WTC11 (cell line): ENCODE measurements at regions not wholly inside any gene's neighbourhood (a gene's known extent, or its start where the extent isn't known, plus 50 kb on each side); places are given as distances from the start of the nearest gene placed in this dataset.

Experiments
- ATAC-seq: fragments of 200-7000 bp; cut with Tn5 transposase; 2 replicates; pipeline ENCODE4 v1.10.0; 2021; ENCODE audit warnings: mild to moderate bottlenecking, moderate library complexity
- CTCF ChIA-PET: fragments of 300-600 bp; sonication (Branson Sonifier 250); formaldehyde crosslinking; loops from one replicate; lab custom pipeline; 2021; ENCODE audit warnings: antibody characterized with exemption; lab: Charles Lee
- POLR2A ChIA-PET: fragments of 350-600 bp; sonication (Branson Sonifier 250); formaldehyde crosslinking; loops from one replicate; lab custom pipeline; 2021; ENCODE audit warnings: antibody characterized with exemption; lab: Charles Lee
- DNase-seq: peaks from one replicate; pipeline ENCODE4 v3.0.0; 2021; ENCODE audit warnings: low spot score
- H3K27ac Mint-ChIP-seq: 2 replicates; pipeline ENCODE4 v1.8.0; 2021; ENCODE audit warnings: mixed read lengths
- H3K27me3 Mint-ChIP-seq: 2 replicates; pipeline ENCODE4 v1.8.0; 2021; ENCODE audit warnings: low read depth, mild to moderate bottlenecking, moderate library complexity, mixed read lengths
- H3K36me3 Mint-ChIP-seq: 2 replicates; pipeline ENCODE4 v1.8.0; 2021; ENCODE audit warnings: mixed read lengths
- H3K4me1 Mint-ChIP-seq: 2 replicates; pipeline ENCODE4 v1.8.0; 2022; ENCODE audit warnings: mixed read lengths
- H3K4me3 Mint-ChIP-seq: 2 replicates; pipeline ENCODE4 v1.8.0; 2021; ENCODE audit warnings: mild to moderate bottlenecking, moderate library complexity, mixed read lengths
- H3K9me3 Mint-ChIP-seq: 2 replicates; pipeline ENCODE4 v1.8.0; 2021; ENCODE audit warnings: mixed read lengths
- ARID4B ChIP-seq: sonication (generic); formaldehyde crosslinking; IDR thresholded peaks from 2 replicates; pipeline ENCODE4 v1.8.0; 2023; ENCODE audit warnings: missing genetic modification reagents, mild to moderate bottlenecking, borderline replicate concordance
- CREB1 ChIP-seq: sonication (generic); formaldehyde crosslinking; IDR thresholded peaks from 2 replicates; pipeline ENCODE4 v1.8.0; 2023; ENCODE audit warnings: mild to moderate bottlenecking, missing genetic modification reagents
- ELF4 ChIP-seq: sonication (generic); formaldehyde crosslinking; IDR thresholded peaks from 2 replicates; pipeline ENCODE4 v1.8.1; 2022; ENCODE audit warnings: low read depth, mild to moderate bottlenecking, moderate library complexity, missing genetic modification reagents
- HMGXB4 ChIP-seq: sonication (generic); formaldehyde crosslinking; IDR thresholded peaks from 2 replicates; pipeline ENCODE4 v1.8.1; 2023; ENCODE audit warnings: mild to moderate bottlenecking, moderate library complexity, missing genetic modification reagents
- MYBL2 ChIP-seq: sonication (generic); formaldehyde crosslinking; IDR thresholded peaks from 2 replicates; pipeline ENCODE4 v1.8.1; 2023; ENCODE audit warnings: mild to moderate bottlenecking, moderate library complexity, missing genetic modification reagents
- NR3C1 ChIP-seq: sonication (generic); formaldehyde crosslinking; conservative IDR thresholded peaks from 2 replicates; pipeline ENCODE4 v1.8.1; 2023; ENCODE audit warnings: low read depth, mild to moderate bottlenecking, missing genetic modification reagents
- PRDM15 ChIP-seq: sonication (generic); formaldehyde crosslinking; IDR thresholded peaks from 2 replicates; pipeline ENCODE4 v1.8.0; 2022; ENCODE audit warnings: missing genetic modification reagents
- RELA ChIP-seq: sonication (generic); formaldehyde crosslinking; IDR thresholded peaks from 2 replicates; pipeline ENCODE4 v1.8.1; 2022; ENCODE audit warnings: missing genetic modification reagents, mild to moderate bottlenecking, borderline replicate concordance
- SMAD3 ChIP-seq: sonication (generic); formaldehyde crosslinking; IDR thresholded peaks from 2 replicates; pipeline ENCODE4 v1.8.0; 2022; ENCODE audit warnings: missing genetic modification reagents, mild to moderate bottlenecking, borderline replicate concordance
- TF ChIP-seq, protein P1 (sequence below): sonication (generic); formaldehyde crosslinking; conservative IDR thresholded peaks from 2 replicates; pipeline ENCODE4 v1.8.1; 2023; ENCODE audit warnings: mild to moderate bottlenecking, low read depth, missing genetic modification reagents, moderate library complexity
- TF ChIP-seq, protein P2 (sequence below): fragments of 250-450 bp; sonication (Bioruptor Pico); conservative IDR thresholded peaks from 2 replicates; pipeline ENCODE4 v1.9.0; 2021; ENCODE audit warnings: mild to moderate bottlenecking
- TF ChIP-seq, protein P3 (sequence below): sonication (generic); formaldehyde crosslinking; IDR thresholded peaks from 2 replicates; pipeline ENCODE4 v1.8.0; 2022; ENCODE audit warnings: mild to moderate bottlenecking, missing genetic modification reagents
- TF ChIP-seq, protein P4 (sequence below): sonication (generic); formaldehyde crosslinking; IDR thresholded peaks from 2 replicates; pipeline ENCODE4 v1.8.1; 2022; ENCODE audit warnings: low read depth, mild to moderate bottlenecking, moderate library complexity, missing genetic modification reagents, borderline replicate concordance

DNA sequence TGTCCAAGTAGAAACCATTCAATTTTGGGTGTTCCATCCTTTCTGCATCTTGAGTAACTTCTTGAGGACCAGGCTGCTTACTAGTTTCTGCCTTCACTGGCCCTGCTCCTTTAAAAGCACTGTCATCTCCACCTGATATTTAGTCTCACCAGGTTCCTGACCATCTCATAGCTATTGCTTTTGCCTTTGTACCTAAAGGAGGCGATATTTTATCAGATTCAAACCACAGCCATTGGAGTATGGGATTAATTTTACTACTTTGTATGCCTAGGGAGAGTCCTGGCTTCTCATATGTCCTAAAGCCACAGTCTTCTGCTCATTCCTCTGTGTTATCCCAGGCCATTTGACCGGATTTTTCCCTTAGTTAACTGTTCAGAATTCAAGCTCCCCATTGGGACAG lies 51.8 kb upstream of the RFX7 start (continued):
- TF ChIP-seq HMGXB4 (CRISPR knock-in tag) (no peak), ARID4B (no peak), NR3C1 (CRISPR knock-in tag) (no peak)
- TF ChIP-seq, all 79 proteins: peak for 0

- no peak overlapping the region for H3K4me3 Mint-ChIP-seq
- ChIA-PET POLR2A (no interaction called here), CTCF (interaction anchor here (1.1 kb wide), 1 partner anchor 8 kb away, joined by 3 read pairs; no protein-coding TSS in a partner anchor)
- H3K27me3 Mint-ChIP-seq, result no peaks in the 10 kb centered on the region
- TF ChIP-seq RELA (CRISPR knock-in tag) (no peak), MYBL2 (CRISPR knock-in tag) (no peak), CREB1 (CRISPR knock-in tag) (no peak), ELF4 (no peak), PRDM15 (CRISPR knock-in tag) (no peak), SMAD3 (CRISPR knock-in tag) (no peak)
- TF ChIP-seq, protein P1, sequence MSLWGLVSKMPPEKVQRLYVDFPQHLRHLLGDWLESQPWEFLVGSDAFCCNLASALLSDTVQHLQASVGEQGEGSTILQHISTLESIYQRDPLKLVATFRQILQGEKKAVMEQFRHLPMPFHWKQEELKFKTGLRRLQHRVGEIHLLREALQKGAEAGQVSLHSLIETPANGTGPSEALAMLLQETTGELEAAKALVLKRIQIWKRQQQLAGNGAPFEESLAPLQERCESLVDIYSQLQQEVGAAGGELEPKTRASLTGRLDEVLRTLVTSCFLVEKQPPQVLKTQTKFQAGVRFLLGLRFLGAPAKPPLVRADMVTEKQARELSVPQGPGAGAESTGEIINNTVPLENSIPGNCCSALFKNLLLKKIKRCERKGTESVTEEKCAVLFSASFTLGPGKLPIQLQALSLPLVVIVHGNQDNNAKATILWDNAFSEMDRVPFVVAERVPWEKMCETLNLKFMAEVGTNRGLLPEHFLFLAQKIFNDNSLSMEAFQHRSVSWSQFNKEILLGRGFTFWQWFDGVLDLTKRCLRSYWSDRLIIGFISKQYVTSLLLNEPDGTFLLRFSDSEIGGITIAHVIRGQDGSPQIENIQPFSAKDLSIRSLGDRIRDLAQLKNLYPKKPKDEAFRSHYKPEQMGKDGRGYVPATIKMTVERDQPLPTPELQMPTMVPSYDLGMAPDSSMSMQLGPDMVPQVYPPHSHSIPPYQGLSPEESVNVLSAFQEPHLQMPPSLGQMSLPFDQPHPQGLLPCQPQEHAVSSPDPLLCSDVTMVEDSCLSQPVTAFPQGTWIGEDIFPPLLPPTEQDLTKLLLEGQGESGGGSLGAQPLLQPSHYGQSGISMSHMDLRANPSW, result no peak
- TF ChIP-seq, protein P2, sequence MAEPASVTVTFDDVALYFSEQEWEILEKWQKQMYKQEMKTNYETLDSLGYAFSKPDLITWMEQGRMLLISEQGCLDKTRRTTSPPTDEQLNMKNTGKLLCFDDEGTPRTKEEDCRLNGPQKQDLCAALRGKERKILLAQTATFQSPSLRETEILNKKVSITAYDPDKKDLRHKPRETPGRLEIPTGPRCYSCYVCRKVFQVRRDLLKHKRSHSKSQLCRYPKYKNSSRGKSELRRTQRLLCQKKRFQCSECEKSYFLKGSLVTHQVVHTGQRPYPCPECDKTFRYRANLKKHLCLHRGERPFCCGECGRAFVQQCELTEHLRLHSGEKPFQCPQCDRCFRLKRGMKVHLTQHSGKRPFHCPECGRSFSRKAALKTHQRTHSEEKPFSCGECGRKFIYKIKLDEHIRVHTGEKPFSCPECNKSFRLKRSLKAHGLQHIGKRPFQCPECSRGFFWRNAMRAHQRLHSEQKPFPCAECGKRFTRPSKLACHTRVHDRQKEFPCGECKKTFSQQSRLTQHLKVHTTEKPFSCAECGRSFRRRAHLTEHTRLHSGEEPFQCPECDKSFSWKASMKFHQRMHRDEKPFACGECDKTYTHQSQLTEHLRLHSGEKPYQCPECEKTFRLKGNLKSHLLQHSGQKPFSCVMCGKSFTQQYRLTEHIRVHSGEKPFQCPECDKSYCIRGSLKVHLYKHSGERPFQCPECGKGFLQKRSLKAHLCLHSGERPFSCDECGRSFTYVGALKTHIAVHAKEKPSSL (CRISPR knock-in tag), result no peak
- TF ChIP-seq, protein P3, sequence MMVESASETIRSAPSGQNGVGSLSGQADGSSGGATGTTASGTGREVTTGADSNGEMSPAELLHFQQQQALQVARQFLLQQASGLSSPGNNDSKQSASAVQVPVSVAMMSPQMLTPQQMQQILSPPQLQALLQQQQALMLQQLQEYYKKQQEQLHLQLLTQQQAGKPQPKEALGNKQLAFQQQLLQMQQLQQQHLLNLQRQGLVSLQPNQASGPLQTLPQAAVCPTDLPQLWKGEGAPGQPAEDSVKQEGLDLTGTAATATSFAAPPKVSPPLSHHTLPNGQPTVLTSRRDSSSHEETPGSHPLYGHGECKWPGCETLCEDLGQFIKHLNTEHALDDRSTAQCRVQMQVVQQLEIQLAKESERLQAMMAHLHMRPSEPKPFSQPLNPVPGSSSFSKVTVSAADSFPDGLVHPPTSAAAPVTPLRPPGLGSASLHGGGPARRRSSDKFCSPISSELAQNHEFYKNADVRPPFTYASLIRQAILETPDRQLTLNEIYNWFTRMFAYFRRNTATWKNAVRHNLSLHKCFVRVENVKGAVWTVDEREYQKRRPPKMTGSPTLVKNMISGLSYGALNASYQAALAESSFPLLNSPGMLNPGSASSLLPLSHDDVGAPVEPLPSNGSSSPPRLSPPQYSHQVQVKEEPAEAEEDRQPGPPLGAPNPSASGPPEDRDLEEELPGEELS (CRISPR knock-in tag), result no peak
- TF ChIP-seq, protein P4, sequence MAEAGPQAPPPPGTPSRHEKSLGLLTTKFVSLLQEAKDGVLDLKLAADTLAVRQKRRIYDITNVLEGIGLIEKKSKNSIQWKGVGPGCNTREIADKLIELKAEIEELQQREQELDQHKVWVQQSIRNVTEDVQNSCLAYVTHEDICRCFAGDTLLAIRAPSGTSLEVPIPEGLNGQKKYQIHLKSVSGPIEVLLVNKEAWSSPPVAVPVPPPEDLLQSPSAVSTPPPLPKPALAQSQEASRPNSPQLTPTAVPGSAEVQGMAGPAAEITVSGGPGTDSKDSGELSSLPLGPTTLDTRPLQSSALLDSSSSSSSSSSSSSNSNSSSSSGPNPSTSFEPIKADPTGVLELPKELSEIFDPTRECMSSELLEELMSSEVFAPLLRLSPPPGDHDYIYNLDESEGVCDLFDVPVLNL (CRISPR knock-in tag), result no peak
- no peaks in the 10 kb centered on the region for H3K36me3 Mint-ChIP-seq
- DNase-seq (no peak), ATAC-seq (no peak)
- H3K27ac Mint-ChIP-seq, result no peak overlapping the region
- H3K4me1 Mint-ChIP-seq, result peaks cover 4% of the 10 kb centered on the region
- H3K9me3 Mint-ChIP-seq, result peaks cover 10% of the 10 kb centered on the region; the same call in 1 of the 2 replicates
Observed at GRCh38 chr15:56293495-56294292, 50.0 kb upstream of the RFX7 start.
